ENCODE measurements at regions not wholly inside any gene's neighbourhood (a gene's known extent, or its start where the extent isn't known, plus 50 kb on each side); places are given as distances from the start of the nearest gene placed in this dataset.

- no peak for TF ChIP-seq ESRRB (CRISPR knock-in tag; IDR thresholded peaks at IDR 0.05; ENCODE audit: borderline replicate concordance)
- ATAC-seq (no peak), DNase-seq (ENCODE audit: extremely low read depth in 1 of 4, low spot score in 3 of 4) (no peak), FAIRE-seq (no peak)
- Histone ChIP-seq H3K27me3 (ENCODE audit: control insufficient read depth in 2 of 2, insufficient read depth in 2 of 2, low read length in 2 of 2) (no peaks in the 10 kb centered on the region), H3K9me3 (replicated peaks; ENCODE audit: control insufficient read depth, insufficient read depth, low read depth, low read length) (no peaks in the 10 kb centered on the region), H3K79me2 (ENCODE audit: control insufficient read depth, insufficient read depth, low read length) (no peaks in the 10 kb centered on the region), H3K4me2 (ENCODE audit: insufficient read depth, low read length) (no peak overlapping the region), H3K4me3 (no peak overlapping the region), H4K20me1 (replicated peaks; ENCODE audit: control insufficient read depth, insufficient read depth, low read length) (no peaks in the 10 kb centered on the region), H3K9ac (ENCODE audit: insufficient read depth in 1 of 2, low read depth in 2 of 2, low read length in 2 of 2) (no peak overlapping the region), H3K9me1 (ENCODE audit: control insufficient read depth, insufficient read depth, low read length) (no peaks in the 10 kb centered on the region), H3K36me3 (ENCODE audit: control insufficient read depth, insufficient read depth, low read length) (no peaks in the 10 kb centered on the region), H3K27ac (ENCODE audit: extremely low read depth, low read depth, low read length) (no peak overlapping the region), H3K4me1 (replicated peaks in 1 of 2; ENCODE audit: control insufficient read depth in 2 of 2, insufficient read depth in 2 of 2, low read length in 2 of 2) (no peaks in the 10 kb centered on the region), H2AFZ (ENCODE audit: low read depth, low read length) (no peak overlapping the region)
- BruUV-seq (replicated peaks) = no TSS peak
- in situ Hi-C loops (cut with MboI) = no loop called here
- ChIA-PET POLR2A (no interaction called here), CTCF (ENCODE audit: low intra/inter-chr PET ratio) (no interaction called here)
- WGBS (ENCODE audit: insufficient coverage, low coverage, missing lambda C conversion rate) = 0% methylated on average over 3 of the region's 3 CpGs
- intact Hi-C loops (cut with micrococcal nuclease) = no loop called here
Measured at GRCh38 chr2:138877421-138877820, 97.2 kb upstream of the NXPH2 start.

- 0% methylated on average over 1 of the region's 1 CpG for WGBS (ENCODE audit: insufficient coverage, low coverage, missing lambda C conversion rate)
- DNase-seq (ENCODE audit: extremely low read depth in 1 of 4, low spot score in 3 of 4) = no peak
- Histone ChIP-seq H3K4me3 (no peak overlapping the region), H3K4me1 (replicated peaks in 1 of 2; ENCODE audit: control insufficient read depth in 2 of 2, insufficient read depth in 2 of 2, low read length in 2 of 2) (no peaks in the 10 kb centered on the region), H3K36me3 (ENCODE audit: control insufficient read depth, insufficient read depth, low read length) (no peaks in the 10 kb centered on the region), H3K27ac (ENCODE audit: extremely low read depth, low read depth, low read length) (no peak overlapping the region), H2AFZ (ENCODE audit: low read depth, low read length) (no peak overlapping the region), H4K20me1 (replicated peaks; ENCODE audit: control insufficient read depth, insufficient read depth, low read length) (no peaks in the 10 kb centered on the region), H3K79me2 (ENCODE audit: control insufficient read depth, insufficient read depth, low read length) (no peaks in the 10 kb centered on the region), H3K27me3 (ENCODE audit: control insufficient read depth in 2 of 2, insufficient read depth in 2 of 2, low read length in 2 of 2) (no peaks in the 10 kb centered on the region), H3K9ac (ENCODE audit: insufficient read depth in 1 of 2, low read depth in 2 of 2, low read length in 2 of 2) (no peak overlapping the region), H3K9me1 (ENCODE audit: control insufficient read depth, insufficient read depth, low read length) (no peaks in the 10 kb centered on the region), H3K9me3 (replicated peaks; ENCODE audit: control insufficient read depth, insufficient read depth, low read depth, low read length) (no peaks in the 10 kb centered on the region), H3K4me2 (ENCODE audit: insufficient read depth, low read length) (no peak overlapping the region)
- ATAC-seq = no peak
- ChIA-PET POLR2A (interaction anchor here (0.8 kb wide), 1 partner anchor 891 kb away, joined by 3 read pairs; no protein-coding TSS in a partner anchor), CTCF (ENCODE audit: low intra/inter-chr PET ratio) (interaction anchor here (0.6 kb wide), 1 partner anchor 98 kb away, joined by 3 read pairs; no protein-coding TSS in a partner anchor)
- no peak for FAIRE-seq
- no TSS peak for BruUV-seq (replicated peaks)
- in situ Hi-C loops (cut with MboI) (no loop called here), intact Hi-C loops (cut with micrococcal nuclease) (no loop called here)
- TF ChIP-seq CHD4 (IDR thresholded peaks at IDR 0.05; ENCODE audit: insufficient read depth, insufficient replicate concordance, low read depth, low read length, poor library complexity, severe bottlenecking) (no peak), ZNF717 (CRISPR knock-in tag; IDR thresholded peaks at IDR 0.05) (no peak), ZNF239 (CRISPR knock-in tag; IDR thresholded peaks at IDR 0.05) (no peak), E2F8 (IDR thresholded peaks at IDR 0.05; ENCODE audit: low read depth, partially characterized antibody) (no peak), ZFP1 (CRISPR knock-in tag; IDR thresholded peaks at IDR 0.05) (no peak), ATF6 (CRISPR knock-in tag; IDR thresholded peaks at IDR 0.05) (no peak), RBM25 (IDR thresholded peaks at IDR 0.05; ENCODE audit: low read depth, low read length, severe bottlenecking) (no peak), ESRRB (CRISPR knock-in tag; IDR thresholded peaks at IDR 0.05; ENCODE audit: borderline replicate concordance) (no peak), PPARD (CRISPR knock-in tag; IDR thresholded peaks at IDR 0.05) (no peak), FOXJ3 (CRISPR knock-in tag; IDR thresholded peaks at IDR 0.05) (no peak)
Measured at GRCh38 chr2:138874251-138874650, 94.1 kb upstream of the NXPH2 start.
